IMR-90 (cell line): ENCODE measurements at regions not wholly inside any gene's neighbourhood (a gene's known extent, or its start where the extent isn't known, plus 50 kb on each side); places are given as distances from the start of the nearest gene placed in this dataset.

Source experiments
- BHLHE40 ChIP-seq: fragments of 150-350 bp; IDR thresholded peaks from 2 replicates; pipeline ENCODE4 v1.6.1; 2016; ENCODE audit warnings: mild to moderate bottlenecking, low read depth, low read length
- CEBPB ChIP-seq: IDR thresholded peaks from 2 replicates; pipeline ENCODE4 v1.6.1; 2012; ENCODE audit warnings: low read depth, low read length, improper control_type of control experiment
- CHD1 ChIP-seq: IDR thresholded peaks from 2 replicates; pipeline ENCODE4 v1.6.1; 2012; ENCODE audit warnings: low read depth, low read length, improper control_type of control experiment
- CTCF ChIP-seq: conservative IDR thresholded peaks from 2 replicates; pipeline ENCODE4 v1.5.1; 2012; ENCODE audit warnings: mild to moderate bottlenecking, low read depth, low read length, improper control_type of control experiment
- FOS ChIP-seq: fragments of 150-350 bp; IDR thresholded peaks from 2 replicates; pipeline ENCODE4 v1.6.1; 2016; ENCODE audit warnings: low read depth, low read length
- MAZ ChIP-seq: IDR thresholded peaks from 2 replicates; pipeline ENCODE4 v1.6.1; 2012; ENCODE audit warnings: low read depth, mild to moderate bottlenecking, low read length, improper control_type of control experiment, moderate library complexity, borderline replicate concordance
- NFE2L2 ChIP-seq: fragments of 150-350 bp; IDR thresholded peaks from 2 replicates; pipeline ENCODE4 v1.6.1; 2016; ENCODE audit warnings: low read depth, mild to moderate bottlenecking, low read length
- POLR2A ChIP-seq: IDR thresholded peaks from 2 replicates; pipeline ENCODE4 v1.6.1; 2012; ENCODE audit warnings: mild to moderate bottlenecking, low read depth, low read length
- RCOR1 ChIP-seq: IDR thresholded peaks from 2 replicates; pipeline ENCODE4 v1.6.1; 2012; ENCODE audit warnings: mild to moderate bottlenecking, low read length, improper control_type of control experiment; ENCODE audit not compliant: insufficient replicate concordance
- RFX5 ChIP-seq: IDR thresholded peaks from 2 replicates; pipeline ENCODE4 v1.8.0; 2012; ENCODE audit warnings: low read depth, mild to moderate bottlenecking, low read length, moderate library complexity
- SMC3 ChIP-seq: fragments of 150-350 bp; IDR thresholded peaks from 2 replicates; pipeline ENCODE4 v1.6.1; 2016; ENCODE audit warnings: low read depth, mild to moderate bottlenecking, antibody characterized with exemption, low read length, moderate library complexity
- USF2 ChIP-seq: fragments of 150-350 bp; IDR thresholded peaks from 2 replicates; pipeline ENCODE4 v1.6.1; 2017; ENCODE audit warnings: mild to moderate bottlenecking, antibody characterized with exemption, low read length, low read depth
- TF ChIP-seq, protein P1 (sequence below): fragments of 150-350 bp; IDR thresholded peaks from 2 replicates; pipeline ENCODE4 v1.6.1; 2016; ENCODE audit warnings: low read depth, mild to moderate bottlenecking, low read length, moderate library complexity, borderline replicate concordance

GRCh38 chr5:57319628-57320027 is 145.8 kb downstream of the GPBP1 start:
- TF ChIP-seq CTCF (no peak), POLR2A (no peak), USF2 (no peak), SMC3 (no peak), BHLHE40 (no peak), NFE2L2 (no peak), RFX5 (no peak), FOS (no peak), MAZ (no peak), CEBPB (no peak), CHD1 (no peak), RCOR1 (no peak)
- TF ChIP-seq, protein P1, sequence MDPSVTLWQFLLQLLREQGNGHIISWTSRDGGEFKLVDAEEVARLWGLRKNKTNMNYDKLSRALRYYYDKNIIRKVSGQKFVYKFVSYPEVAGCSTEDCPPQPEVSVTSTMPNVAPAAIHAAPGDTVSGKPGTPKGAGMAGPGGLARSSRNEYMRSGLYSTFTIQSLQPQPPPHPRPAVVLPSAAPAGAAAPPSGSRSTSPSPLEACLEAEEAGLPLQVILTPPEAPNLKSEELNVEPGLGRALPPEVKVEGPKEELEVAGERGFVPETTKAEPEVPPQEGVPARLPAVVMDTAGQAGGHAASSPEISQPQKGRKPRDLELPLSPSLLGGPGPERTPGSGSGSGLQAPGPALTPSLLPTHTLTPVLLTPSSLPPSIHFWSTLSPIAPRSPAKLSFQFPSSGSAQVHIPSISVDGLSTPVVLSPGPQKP: no peak
